ENCODE measurements at regions not wholly inside any gene's neighbourhood (a gene's known extent, or its start where the extent isn't known, plus 50 kb on each side); places are given as distances from the start of the nearest gene placed in this dataset.

DNA sequence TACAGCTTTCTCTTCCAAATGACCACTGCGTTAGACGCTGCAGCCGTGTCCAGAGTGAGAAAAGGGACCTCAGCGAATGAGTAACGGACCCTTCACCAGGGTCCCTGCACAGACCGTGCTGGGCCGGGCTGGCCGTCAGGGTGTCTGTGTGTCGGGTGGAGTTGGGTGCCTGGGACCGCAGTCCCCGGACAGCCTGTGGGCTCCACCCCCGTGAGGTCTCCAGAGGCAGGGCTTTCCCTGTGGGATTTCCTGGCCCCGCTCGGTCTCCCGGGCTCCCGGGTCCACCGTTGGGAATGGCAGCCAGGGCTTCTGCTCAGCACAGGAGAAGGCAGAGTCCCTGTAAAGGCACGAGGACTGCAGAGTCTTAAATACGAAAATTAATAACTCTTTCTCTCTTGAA lies 509.7 kb downstream of the TCERG1L start:
- Histone ChIP-seq H3K27me3 (ENCODE audit: control insufficient read depth, insufficient read depth) (no peaks in the 10 kb centered on the region), H3K4me1 (ENCODE audit: control insufficient read depth, insufficient read depth, low read length) (no peaks in the 10 kb centered on the region), H3K9me3 (ENCODE audit: control insufficient read depth, low read length) (no peaks in the 10 kb centered on the region), H3K27ac (ENCODE audit: low read length) (no peak overlapping the region), H3K4me3 (ENCODE audit: low read length) (no peak overlapping the region)
- no peak for DNase-seq
- no peak for ATAC-seq
- intact Hi-C loops (cut with DNase I): no loop called here
- 88% methylated on average over 19 of the region's 19 CpGs for WGBS

DNA sequence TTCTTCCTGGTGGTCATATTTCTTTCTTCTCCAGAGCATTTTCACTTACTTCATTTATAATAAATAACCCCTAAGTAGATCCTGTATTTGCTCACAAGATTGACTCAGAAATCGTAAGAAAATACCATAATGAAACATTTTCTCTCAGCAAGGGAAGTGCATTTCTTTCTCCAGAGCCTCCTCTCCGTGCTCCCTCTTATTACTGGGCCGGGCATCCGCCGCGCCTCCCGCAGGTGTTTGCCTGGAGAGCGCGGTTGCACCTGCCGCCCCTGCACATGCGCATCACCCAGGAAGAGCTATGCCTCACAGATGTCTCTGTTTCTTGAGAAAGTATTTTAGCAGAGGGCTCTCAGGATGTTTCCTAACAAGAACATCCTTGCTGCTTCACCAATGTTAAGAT lies 509.2 kb downstream of the TCERG1L start:
- Histone ChIP-seq H3K4me3 (ENCODE audit: low read length) (no peak overlapping the region), H3K27ac (ENCODE audit: low read length) (no peak overlapping the region), H3K9me3 (ENCODE audit: control insufficient read depth, low read length) (no peaks in the 10 kb centered on the region), H3K4me1 (ENCODE audit: control insufficient read depth, insufficient read depth, low read length) (no peaks in the 10 kb centered on the region), H3K27me3 (ENCODE audit: control insufficient read depth, insufficient read depth) (no peaks in the 10 kb centered on the region)
- intact Hi-C loops (cut with DNase I): no loop called here
- WGBS: 86% methylated on average over 11 of the region's 11 CpGs
- ATAC-seq (no peak), DNase-seq (no peak)

DNA sequence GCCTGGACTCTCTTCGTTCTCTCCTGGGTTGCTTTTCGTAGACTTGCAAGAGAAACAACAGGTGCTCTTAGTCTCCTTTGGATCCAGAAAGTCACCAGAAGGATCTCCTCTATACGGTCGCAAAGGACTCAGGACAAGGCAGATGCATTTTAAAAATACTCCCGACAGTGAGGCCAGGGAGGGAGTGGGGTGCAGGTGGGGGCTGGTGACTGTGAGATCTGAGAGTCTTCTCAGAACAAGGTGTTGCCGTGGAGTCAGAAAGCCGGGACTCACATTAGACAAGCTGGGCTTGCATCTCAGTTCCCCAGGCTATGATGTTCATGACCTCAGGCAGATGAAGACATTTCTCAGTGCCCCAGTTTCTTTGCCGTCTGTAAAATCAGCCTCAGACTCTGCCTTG lies 507.2 kb downstream of the TCERG1L start:
- WGBS: 88% methylated on average over 8 of the region's 8 CpGs
- Histone ChIP-seq H3K27me3 (ENCODE audit: control insufficient read depth, insufficient read depth) (no peaks in the 10 kb centered on the region), H3K9me3 (ENCODE audit: control insufficient read depth, low read length) (no peaks in the 10 kb centered on the region), H3K4me1 (ENCODE audit: control insufficient read depth, insufficient read depth, low read length) (no peaks in the 10 kb centered on the region), H3K4me3 (ENCODE audit: low read length) (no peak overlapping the region), H3K27ac (ENCODE audit: low read length) (no peak overlapping the region)
- ATAC-seq (no peak), DNase-seq (no peak)
- intact Hi-C loops (cut with DNase I): no loop called here

DNA sequence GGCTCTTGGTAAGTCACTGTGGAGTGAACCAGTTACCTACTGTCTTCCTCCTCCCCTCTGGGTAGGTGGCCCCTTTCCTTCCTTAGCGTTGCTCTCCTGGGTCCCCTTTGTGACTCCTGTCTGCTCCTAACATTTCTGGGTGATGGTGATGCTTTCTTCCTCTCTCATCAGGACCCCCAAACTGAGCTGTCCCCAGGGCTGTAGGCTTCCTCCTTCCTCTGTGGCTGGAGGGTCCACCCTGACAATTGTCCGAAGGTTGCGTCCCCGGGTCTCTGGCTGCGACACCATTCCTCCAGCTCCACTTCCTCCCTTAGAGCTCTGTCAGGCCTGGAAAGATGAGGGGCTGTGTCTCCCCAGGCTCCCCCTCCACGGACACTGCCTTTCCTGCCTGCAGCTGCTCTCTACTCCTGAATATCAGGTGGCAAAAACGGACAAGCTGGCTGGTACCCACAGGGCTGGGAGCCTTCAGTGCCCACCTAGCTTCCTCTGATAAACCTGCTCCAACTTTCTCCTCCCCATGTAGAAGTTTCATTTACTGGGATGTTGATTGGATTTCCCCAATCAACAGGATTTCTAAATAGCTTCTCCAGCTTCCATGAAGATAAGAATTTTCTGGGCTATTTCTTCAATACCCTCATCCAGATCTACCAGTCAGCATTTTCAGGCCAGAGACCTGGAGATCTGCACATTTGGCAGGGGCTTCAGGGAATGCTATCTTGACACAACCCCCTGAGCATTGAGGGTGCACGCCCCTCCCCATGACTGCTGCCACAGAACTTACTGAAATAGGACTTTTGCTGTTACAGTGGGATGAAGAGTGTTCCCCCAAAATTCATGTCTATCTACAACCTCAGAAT lies 506.5 kb downstream of the TCERG1L start:
- WGBS: 76% methylated on average over 8 of the region's 8 CpGs
- H3K9me3 ChIP-seq (ENCODE audit: control insufficient read depth, low read length): no peaks in the 10 kb centered on the region
- H3K4me1 ChIP-seq (ENCODE audit: control insufficient read depth, insufficient read depth, low read length): no peaks in the 10 kb centered on the region
- H3K27me3 ChIP-seq (ENCODE audit: control insufficient read depth, insufficient read depth): no peaks in the 10 kb centered on the region
- no peak overlapping the region for H3K4me3 ChIP-seq (ENCODE audit: low read length)
- H3K27ac ChIP-seq (ENCODE audit: low read length): no peak overlapping the region
- DNase-seq: no peak
- intact Hi-C loops (cut with DNase I): no loop called here
- ATAC-seq: no peak

DNA sequence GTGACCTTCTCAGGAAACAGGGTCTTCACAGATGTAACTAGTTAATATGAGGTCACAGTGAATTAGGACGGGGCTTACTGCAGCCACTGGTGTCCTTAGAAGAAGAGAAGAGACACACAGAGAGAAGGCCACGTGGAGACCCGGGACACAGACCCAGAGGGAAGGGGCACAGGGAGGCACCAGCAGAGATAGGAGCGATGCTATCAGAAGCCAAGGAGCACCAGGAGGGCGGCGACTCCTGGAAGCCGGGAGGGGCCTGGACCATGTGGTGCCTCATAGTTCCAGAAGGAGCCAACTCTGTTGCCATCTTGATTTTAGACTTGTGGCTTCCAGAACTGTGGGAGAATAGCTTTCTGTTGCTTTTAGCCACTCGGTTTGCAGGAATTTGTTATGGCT lies 505.9 kb downstream of the TCERG1L start:
- intact Hi-C loops (cut with DNase I): no loop called here
- no peak overlapping the region for H3K4me3 ChIP-seq (ENCODE audit: low read length)
- no peak for DNase-seq
- 77% methylated on average over 8 of the region's 8 CpGs for WGBS
- H3K27ac ChIP-seq (ENCODE audit: low read length): no peak overlapping the region
- ATAC-seq: no peak
- H3K4me1 ChIP-seq (ENCODE audit: control insufficient read depth, insufficient read depth, low read length): no peaks in the 10 kb centered on the region
- no peaks in the 10 kb centered on the region for H3K27me3 ChIP-seq (ENCODE audit: control insufficient read depth, insufficient read depth)
- H3K9me3 ChIP-seq (ENCODE audit: control insufficient read depth, low read length): no peaks in the 10 kb centered on the region

DNA sequence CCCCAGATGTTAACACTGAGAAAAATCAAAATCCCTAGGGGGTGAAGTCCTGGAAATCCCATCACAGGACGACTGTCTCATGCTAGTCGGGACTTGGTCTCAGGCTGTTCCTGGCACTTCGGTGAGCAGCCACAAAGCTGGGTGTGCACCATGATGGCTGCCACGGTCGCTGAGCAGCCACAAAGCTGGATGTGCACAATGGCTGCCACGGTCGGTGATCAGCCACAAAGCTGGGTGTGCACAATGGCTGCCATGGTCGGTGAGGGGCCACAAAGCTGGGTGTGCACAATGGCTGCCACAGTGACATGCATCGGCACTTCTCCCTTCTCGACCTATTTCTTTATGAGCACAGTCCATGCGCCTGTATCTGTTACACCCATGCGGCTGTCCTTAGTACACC lies 505.1 kb downstream of the TCERG1L start:
- no peaks in the 10 kb centered on the region for H3K9me3 ChIP-seq (ENCODE audit: control insufficient read depth, low read length)
- no peaks in the 10 kb centered on the region for H3K27me3 ChIP-seq (ENCODE audit: control insufficient read depth, insufficient read depth)
- H3K4me1 ChIP-seq (ENCODE audit: control insufficient read depth, insufficient read depth, low read length): no peaks in the 10 kb centered on the region
- intact Hi-C loops (cut with DNase I): no loop called here
- 83% methylated on average over 12 of the region's 12 CpGs for WGBS
- DNase-seq (no peak), ATAC-seq (no peak)
- no peak overlapping the region for H3K4me3 ChIP-seq (ENCODE audit: low read length)
- H3K27ac ChIP-seq (ENCODE audit: low read length): no peak overlapping the region

DNA sequence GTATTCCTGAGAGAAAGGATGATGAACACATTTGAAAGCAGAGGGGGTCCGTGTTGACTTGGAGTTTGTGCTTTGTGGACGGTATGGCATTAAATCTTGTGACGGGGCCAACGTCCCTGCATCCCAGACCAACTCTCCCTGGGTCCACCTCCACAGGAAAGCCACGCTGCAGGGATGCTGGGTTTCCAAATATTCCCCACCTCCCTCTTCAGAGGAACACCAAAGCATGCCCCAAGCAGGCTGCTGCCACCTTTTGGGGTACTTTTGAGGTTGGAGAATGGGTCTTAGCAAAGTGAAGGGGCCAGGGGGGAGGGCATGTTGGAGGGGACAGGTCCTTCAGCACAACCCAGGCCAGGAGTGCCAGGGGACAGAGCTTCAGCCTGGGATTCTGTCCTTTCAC lies 504.4 kb downstream of the TCERG1L start:
- no peaks in the 10 kb centered on the region for H3K27me3 ChIP-seq (ENCODE audit: control insufficient read depth, insufficient read depth)
- ATAC-seq (no peak), DNase-seq (no peak)
- intact Hi-C loops (cut with DNase I): no loop called here
- 73% methylated on average over 5 of the region's 5 CpGs for WGBS
- H3K4me1 ChIP-seq (ENCODE audit: control insufficient read depth, insufficient read depth, low read length): no peaks in the 10 kb centered on the region
- H3K4me3 ChIP-seq (ENCODE audit: low read length): no peak overlapping the region
- no peak overlapping the region for H3K27ac ChIP-seq (ENCODE audit: low read length)
- H3K9me3 ChIP-seq (ENCODE audit: control insufficient read depth, low read length): no peaks in the 10 kb centered on the region

DNA sequence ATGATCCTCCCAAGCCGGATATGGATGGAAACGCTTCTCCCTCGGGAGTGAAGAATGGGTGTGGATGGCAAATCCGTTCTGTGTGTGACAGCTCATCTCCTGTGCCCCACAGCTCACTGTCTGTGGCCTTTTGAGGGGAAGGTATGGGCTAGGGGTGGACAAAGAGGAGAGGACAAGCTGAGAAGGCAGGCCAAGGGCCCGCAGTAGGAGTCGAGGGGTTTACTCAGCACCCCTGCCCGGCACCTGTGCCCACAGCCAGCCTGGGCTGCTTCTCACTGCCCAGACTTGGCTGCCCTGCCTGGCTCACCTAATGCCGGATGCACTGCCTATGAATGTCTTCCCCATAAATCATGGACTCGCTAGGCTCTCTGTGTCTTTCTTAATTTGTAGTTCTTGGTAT lies 503.8 kb downstream of the TCERG1L start:
- DNase-seq (no peak), ATAC-seq (no peak)
- intact Hi-C loops (cut with DNase I): no loop called here
- WGBS: 75% methylated on average over 9 of the region's 9 CpGs
- Histone ChIP-seq H3K4me1 (ENCODE audit: control insufficient read depth, insufficient read depth, low read length) (no peaks in the 10 kb centered on the region), H3K4me3 (ENCODE audit: low read length) (no peak overlapping the region), H3K9me3 (ENCODE audit: control insufficient read depth, low read length) (no peaks in the 10 kb centered on the region), H3K27me3 (ENCODE audit: control insufficient read depth, insufficient read depth) (no peaks in the 10 kb centered on the region), H3K27ac (ENCODE audit: low read length) (no peak overlapping the region)

DNA sequence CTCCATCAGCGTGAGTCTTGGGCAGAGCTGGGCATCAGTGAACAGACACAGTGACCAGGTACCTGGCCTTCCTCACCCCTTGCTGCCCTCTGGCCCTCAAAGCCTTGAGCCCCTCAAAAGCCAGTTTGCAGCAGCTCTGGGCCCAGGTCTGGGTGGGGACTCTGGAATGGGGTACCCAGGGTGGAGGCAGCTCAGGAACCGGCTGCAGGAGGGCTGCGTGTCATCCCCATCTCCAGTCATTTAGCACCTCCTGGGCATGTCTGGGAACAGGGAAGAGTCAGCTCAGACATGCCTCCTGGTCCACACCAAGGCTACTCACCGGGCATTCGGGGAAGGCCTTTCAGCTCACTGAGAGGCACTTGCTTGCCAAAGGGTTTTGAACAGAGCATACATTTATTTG lies 503.3 kb downstream of the TCERG1L start:
- H3K27ac ChIP-seq (ENCODE audit: low read length): no peak overlapping the region
- intact Hi-C loops (cut with DNase I): no loop called here
- no peaks in the 10 kb centered on the region for H3K27me3 ChIP-seq (ENCODE audit: control insufficient read depth, insufficient read depth)
- H3K9me3 ChIP-seq (ENCODE audit: control insufficient read depth, low read length): no peaks in the 10 kb centered on the region
- ATAC-seq (no peak), DNase-seq (no peak)
- 48% methylated on average over 5 of the region's 5 CpGs for whole genome bisulfite sequencing
- H3K4me3 ChIP-seq (ENCODE audit: low read length): no peak overlapping the region
- no peaks in the 10 kb centered on the region for H3K4me1 ChIP-seq (ENCODE audit: control insufficient read depth, insufficient read depth, low read length)

DNA sequence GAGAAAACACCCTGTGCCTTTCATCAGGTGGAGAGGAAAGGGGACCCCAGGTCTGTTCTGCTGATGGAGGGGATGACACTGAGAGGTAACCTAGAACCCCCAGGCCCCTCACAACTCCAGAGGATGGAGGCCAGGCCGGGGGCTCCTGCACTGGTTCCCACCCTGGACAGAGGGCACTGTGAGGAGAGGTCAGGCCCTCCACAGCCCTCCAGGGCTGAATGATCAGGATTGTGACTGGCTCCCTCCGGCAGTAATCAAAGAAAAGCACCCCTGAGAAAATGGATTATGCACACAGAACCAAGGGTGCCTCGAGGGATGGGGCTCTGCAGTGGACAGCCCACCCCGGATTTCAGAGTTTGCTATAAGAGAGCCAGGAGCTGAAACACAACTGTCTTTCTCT lies 502.8 kb downstream of the TCERG1L start:
- intact Hi-C loops (cut with DNase I): no loop called here
- Histone ChIP-seq H3K27ac (ENCODE audit: low read length) (no peak overlapping the region), H3K4me1 (ENCODE audit: control insufficient read depth, insufficient read depth, low read length) (no peaks in the 10 kb centered on the region), H3K27me3 (ENCODE audit: control insufficient read depth, insufficient read depth) (no peaks in the 10 kb centered on the region), H3K9me3 (ENCODE audit: control insufficient read depth, low read length) (no peaks in the 10 kb centered on the region), H3K4me3 (ENCODE audit: low read length) (no peak overlapping the region)
- DNase-seq: no peak
- no peak for ATAC-seq
- WGBS: 51% methylated on average over 4 of the region's 4 CpGs

DNA sequence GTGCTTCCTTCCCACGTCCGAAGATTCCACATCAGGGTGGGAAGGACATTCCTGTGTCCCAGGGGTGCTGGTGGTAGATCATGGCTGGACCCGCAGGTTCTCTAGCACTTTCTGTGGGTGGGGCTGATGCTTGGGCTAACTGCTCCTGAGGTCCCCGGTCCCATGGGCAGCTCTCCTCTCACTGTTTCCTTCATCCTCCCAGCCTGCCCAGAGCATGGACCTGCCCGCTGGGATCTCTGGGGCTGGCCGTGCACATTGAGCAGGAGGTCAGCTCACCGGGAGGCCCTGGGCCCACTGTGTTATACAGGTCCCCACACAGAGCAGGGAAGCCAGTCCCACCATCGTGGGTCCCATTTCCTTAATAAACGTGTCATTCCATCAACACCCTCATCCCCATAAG lies 502.3 kb downstream of the TCERG1L start:
- no peak overlapping the region for H3K27ac ChIP-seq (ENCODE audit: low read length)
- no peaks in the 10 kb centered on the region for H3K27me3 ChIP-seq (ENCODE audit: control insufficient read depth, insufficient read depth)
- intact Hi-C loops (cut with DNase I): no loop called here
- no peaks in the 10 kb centered on the region for H3K4me1 ChIP-seq (ENCODE audit: control insufficient read depth, insufficient read depth, low read length)
- no peak for ATAC-seq
- no peak for DNase-seq
- no peaks in the 10 kb centered on the region for H3K9me3 ChIP-seq (ENCODE audit: control insufficient read depth, low read length)
- 74% methylated on average over 9 of the region's 9 CpGs for WGBS
- no peak overlapping the region for H3K4me3 ChIP-seq (ENCODE audit: low read length)
